GM23248 (cell line): ENCODE measurements at regions not wholly inside any gene's neighbourhood (a gene's known extent, or its start where the extent isn't known, plus 50 kb on each side); places are given as distances from the start of the nearest gene placed in this dataset.

ENCODE experiments used
- EZH2 ChIP-seq: fragments of 200-600 bp; sonication (generic); IDR thresholded peaks from 2 replicates; pipeline ENCODE4 v1.6.1; 2018; ENCODE audit warnings: antibody characterized with exemption, mild to moderate bottlenecking; ENCODE audit not compliant: insufficient read depth, poor library complexity, severe bottlenecking
- EZH2phosphoT487 ChIP-seq: fragments of 200-600 bp; sonication (generic); IDR thresholded peaks from 2 replicates; pipeline ENCODE4 v1.6.1; 2018; ENCODE audit warnings: antibody characterized with exemption, moderate library complexity, mild to moderate bottlenecking, low read depth; ENCODE audit not compliant: insufficient read depth

DNA sequence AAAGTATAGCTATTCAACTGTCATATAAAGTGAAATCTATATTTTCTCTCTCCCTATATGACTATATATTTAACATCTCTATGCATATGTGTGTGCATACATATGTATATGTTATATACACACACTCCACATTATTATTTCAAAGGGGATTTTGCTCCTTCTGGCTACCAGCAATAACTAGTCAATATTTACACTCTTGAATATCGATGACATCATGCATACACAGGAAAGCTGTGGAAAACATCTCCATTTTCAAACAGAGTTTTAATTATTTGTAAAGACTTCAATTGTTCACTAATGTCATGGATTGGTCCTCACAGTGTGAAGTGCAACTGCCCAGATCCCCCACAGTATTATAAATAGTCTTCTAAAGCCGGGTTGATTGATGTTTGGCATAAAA is 195.9 kb upstream of the TCF4 start:
- TF ChIP-seq EZH2 (no peak), EZH2phosphoT487 (no peak)
